HG02623 (cell line): ENCODE measurements at regions not wholly inside any gene's neighbourhood (a gene's known extent, or its start where the extent isn't known, plus 50 kb on each side); places are given as distances from the start of the nearest gene placed in this dataset.

Source experiments
- ATAC-seq: cut with Tn5 transposase; IDR thresholded peaks from one replicate; pipeline ENCODE4 v1.9.1; 2021; ENCODE audit warnings: moderate library complexity; ENCODE audit not compliant: unreplicated experiment

- no peak for ATAC-seq
Observed at GRCh38 chr17:79261355-79262072, 186.9 kb downstream of the ENGASE start.

DNA sequence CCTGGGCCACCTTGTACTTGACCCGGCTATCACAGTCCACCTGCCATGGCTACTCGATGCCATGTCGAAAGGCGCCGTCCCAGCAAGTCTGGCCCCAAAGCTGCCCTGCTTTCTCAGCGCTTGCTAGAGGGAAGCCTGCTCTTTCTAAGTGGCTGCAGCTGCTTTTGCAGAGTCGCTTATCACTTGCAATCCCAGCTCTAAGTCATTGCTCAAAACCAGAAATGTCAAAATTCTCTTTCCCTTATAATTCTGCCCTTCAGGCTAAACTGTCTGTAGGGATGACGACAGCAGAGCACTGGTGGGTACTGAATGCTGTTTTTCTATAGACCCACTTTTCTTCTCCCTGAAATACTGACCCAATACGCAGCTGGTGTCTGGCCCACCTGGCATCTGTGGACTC is 184.2 kb downstream of the ENGASE start:
- no peak for ATAC-seq

DNA sequence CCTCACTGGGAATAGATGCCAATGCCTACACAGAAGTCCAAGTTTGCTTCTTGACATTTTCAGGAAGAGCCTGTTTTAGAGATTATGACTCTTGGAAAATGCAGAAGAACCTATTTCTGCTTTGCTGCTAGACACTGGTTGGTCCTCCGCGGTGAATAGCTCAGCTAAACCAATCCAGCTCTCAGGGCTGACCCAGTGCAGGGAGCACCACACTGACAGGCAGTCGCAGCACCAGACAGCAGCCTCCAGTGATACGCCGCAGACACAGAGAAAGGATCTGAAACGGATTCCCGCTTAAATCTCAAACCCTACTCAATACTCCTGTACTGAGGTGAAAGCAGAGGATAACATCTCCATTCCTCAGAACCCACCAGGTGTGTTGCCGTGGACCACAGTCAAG is 183.4 kb downstream of the ENGASE start:
- no peak for ATAC-seq

GRCh38 chr17:79255926-79256585 is 181.4 kb downstream of the ENGASE start:
- ATAC-seq = no peak

GRCh38 chr17:79255456-79255855 is 180.8 kb downstream of the ENGASE start:
- no peak for ATAC-seq

- no peak for ATAC-seq
Observed at GRCh38 chr17:79255046-79255445, 180.4 kb downstream of the ENGASE start.

- ATAC-seq = no peak
Observed at GRCh38 chr17:79252886-79253285, 178.3 kb downstream of the ENGASE start.

GRCh38 chr17:79251824-79252223 is 177.2 kb downstream of the ENGASE start:
- no peak for ATAC-seq

DNA sequence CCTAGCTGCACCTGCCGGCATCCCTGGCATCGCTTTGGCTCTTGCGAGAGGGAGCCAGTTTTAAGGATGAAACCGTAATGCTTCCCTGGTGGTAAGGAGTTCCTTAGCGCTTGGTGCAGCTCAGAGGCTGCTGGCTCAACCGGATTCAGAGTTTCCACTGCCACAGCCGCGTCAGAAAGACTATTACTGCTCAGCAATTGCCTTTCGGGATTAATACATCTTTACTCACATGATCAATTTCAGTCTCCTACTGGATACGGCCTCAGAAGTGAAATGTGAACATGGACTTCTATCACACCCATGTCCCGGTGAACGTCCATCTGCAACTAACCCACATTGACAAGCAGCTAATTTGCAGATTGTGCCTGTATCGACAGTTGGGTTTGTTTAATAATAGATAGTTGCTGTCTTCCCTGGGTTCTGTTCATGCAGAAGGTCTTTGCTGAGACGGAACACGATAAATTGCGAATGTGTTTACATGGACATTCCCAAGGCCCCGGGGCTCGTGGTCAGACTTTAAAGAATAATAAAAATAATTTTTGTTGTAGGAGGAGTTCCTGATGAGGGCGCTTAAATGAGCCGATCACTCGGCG is 175.4 kb downstream of the ENGASE start:
- ATAC-seq = no peak

DNA sequence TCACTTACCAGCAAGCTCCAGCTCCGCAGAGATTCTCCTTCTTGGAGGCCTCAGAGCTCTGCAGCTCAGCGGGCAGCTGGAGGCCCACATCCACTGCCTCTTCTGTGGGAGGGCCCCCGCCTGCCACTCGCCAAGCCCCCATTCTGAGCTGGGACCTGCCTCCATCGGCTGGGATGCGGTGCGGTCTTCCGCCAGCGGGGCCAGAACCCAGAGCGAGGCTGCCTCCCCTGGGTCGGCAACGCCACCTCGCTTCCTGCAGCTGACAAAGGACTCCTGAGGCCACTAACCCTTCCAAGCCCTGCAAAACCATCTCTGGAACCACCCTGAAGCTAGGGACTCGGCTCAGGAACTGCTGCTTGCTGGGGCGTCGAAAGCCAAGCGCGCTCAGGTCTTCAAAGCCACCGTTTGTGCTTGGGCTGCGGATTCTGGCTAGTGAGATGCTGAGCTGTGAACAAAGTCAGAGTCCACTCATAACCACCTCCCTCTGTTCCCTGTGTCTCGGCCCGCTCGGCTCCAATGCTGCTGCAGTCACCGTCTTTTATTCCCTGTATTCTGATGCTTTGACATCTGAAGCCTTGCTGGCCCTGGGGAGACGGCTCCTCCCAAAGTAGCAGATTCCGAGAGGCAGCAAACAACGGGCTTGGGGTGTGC is 174.3 kb downstream of the ENGASE start:
- ATAC-seq = no peak

DNA sequence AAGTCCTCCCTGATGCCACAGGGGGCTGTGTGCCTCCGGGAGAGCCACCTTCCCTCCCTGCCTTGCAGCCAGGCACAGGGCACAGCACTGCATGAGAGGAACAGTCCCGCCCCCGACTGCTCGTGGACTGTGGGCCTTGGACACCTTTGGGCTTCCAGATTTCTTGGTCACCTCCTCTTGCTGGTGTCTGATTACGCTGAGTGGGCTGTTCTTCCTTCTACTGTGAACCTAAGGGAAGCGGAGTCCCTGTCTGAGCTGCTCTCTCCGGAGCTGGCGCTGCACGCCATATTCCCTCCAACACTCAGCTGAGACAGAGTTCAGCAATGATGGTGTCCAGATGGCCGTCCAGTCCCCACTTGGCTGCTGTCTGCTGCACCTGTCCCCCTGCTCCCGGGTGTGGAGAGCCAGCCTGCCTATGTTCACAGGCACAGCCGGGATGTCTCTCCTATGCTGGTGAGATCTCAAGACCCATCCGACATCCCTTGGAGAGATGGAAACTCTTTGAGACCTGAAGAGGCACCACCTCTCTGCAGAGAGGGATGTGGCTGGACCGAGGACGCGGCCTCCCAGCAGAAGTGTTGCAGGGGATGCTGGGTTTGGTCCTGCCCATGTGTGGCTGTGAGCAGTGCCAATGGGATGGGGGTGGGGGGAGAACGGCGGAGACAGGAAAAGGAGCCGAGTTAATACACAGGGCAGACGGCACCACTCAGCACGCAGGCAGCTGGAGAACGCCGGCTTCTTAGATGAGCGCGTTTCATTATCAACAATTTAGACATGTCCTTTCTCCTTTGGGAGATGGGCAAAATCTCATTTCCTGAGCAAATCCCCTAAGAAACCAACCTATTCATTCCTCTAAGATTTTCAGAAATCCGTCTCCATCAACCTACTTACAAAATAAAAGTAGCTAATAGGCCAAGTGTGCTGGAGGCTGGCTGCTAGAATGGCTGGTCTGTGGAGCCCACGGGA is 171.9 kb downstream of the ENGASE start:
- ATAC-seq = no peak

- ATAC-seq = no peak
Observed at GRCh38 chr17:79244665-79245064, 170.0 kb downstream of the ENGASE start.

DNA sequence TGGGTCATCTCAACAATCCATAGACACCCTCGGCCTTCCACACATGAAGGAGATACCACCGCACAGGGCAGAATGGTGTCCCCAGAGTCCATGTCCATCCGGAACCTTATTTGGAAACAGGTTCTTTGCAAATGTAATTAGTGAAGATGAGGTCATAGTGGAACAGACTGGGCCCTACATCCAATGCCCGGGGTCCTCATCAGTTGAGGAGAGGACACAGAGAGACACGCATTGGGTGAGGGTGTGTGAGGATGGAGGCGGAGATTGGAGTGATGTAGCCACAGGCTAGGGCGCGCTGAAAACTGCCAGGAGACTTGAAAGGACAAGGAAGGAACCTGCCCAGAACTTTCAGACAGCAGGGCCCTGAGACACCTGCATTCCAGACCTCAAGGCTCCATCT is 169.4 kb downstream of the ENGASE start:
- no peak for ATAC-seq

DNA sequence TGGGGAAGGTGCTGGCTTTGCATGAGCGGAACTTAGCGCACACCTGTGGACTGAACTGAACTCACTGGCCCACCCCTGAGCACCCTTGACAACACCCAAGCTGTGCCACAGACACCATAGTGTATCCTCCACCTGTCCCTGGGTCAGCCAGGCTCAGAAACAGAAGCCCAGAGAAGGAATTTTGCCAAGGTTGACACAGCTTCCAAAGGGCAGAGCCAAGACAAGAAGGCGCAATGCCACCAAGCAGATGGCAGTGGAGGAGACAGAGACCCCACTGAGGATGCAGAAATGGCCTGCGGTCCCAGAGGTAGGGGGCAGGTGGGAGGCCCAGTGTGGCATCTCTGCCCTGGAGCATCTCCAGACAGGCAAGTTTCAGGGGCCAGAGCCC is 169.0 kb downstream of the ENGASE start:
- no peak for ATAC-seq

- ATAC-seq = no peak
Observed at GRCh38 chr17:79242873-79243602, 168.4 kb downstream of the ENGASE start.

DNA sequence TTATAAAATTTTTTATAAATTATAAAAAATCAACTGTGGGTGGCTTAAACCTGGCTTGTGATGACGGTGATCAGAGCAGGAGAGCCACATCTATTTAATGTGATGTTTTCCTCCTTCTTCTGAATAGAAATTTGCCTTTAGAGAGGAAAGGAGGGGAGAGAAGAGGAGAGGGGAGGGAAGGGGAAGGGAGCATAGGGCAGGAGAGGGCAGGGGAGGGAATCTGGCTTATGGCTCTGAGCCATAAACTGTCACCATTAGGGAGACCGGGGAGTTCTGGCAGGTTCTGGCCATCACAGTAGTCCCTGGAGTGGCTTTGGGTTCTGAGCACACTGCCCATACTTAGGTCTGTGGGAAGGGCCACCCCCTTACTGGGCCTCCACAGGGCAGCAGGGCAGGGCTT is 167.8 kb downstream of the ENGASE start:
- ATAC-seq = no peak

DNA sequence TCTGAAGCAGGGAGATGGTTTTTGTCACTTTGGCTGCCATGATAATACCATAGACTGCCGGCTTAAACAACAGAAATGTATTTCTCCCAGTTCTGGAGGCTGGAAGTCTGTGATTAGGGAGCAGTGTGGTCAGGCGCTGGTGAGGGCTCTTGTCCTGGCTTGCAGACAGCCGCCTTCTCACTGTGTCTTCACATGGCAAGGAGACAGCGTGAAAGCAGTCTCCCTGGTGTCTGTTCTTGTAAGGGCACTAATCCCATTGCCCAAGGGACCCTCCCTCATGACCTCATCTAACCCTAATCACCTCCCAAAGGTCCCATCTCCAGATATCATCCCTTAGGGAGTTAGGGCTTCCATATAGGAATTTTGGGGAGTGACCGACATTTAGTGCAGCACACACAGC is 167.0 kb downstream of the ENGASE start:
- no peak for ATAC-seq

GRCh38 chr17:79239205-79239604 is 164.6 kb downstream of the ENGASE start:
- no peak for ATAC-seq

DNA sequence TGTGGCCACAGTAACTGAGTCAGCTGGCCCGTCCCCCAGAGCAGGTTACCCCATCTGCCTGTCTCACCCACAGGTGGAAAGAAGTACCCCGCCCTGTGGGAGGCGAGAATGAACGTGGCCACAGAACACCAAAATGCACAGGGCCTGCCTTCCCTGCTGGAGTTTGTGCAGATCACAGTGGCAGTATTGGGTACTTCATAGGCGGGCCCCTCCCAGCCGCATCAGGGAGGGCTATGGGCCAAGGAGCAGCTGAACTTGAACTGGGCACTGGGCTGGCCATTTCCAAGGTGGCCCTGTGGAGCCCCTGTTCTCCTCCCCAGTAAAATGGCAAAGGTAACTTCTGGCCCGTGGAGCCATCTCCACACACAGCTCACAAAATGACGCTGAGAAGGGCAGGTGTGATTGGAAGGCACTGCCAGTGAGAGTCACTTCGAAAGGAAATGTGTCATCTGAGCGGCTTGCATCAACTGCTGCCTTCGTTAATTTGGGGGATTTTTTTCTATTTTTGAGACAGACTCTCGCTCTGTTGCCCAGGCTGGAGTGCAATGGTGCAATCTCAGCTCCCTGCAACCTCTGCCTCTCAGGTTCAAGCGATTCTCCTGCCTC is 162.9 kb downstream of the ENGASE start:
- no peak for ATAC-seq

DNA sequence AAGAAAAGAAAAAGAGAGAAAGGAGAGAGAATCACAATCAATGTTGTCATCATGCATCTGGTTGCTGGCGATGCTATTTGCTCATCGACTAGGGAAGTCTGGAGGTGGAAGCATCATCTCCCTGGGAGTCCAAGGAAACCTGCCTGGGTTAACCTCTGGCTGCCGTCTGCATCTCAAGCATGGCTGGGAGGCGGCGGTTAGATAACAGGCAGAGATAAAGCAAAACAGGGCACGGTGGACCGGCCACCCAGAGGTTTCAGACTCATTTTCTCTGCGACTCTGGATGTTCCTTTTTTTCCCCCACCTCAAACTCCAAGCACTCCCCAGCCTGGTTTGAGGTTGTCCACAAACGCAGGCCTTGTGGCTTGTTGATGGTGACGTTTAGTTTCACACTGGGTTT is 161.2 kb downstream of the ENGASE start:
- ATAC-seq = no peak
